Osteoblast (primary cell): ENCODE measurements at regions not wholly inside any gene's neighbourhood (a gene's known extent, or its start where the extent isn't known, plus 50 kb on each side); places are given as distances from the start of the nearest gene placed in this dataset.

Experiments used
- DNase-seq: peaks from one replicate; pipeline ENCODE4 v3.0.0; 2011; ENCODE audit warnings: low spot score, mixed read lengths; ENCODE audit not compliant: insufficient read length; ENCODE audit errors: missing footprints
- H2AFZ ChIP-seq: 2 replicates; pipeline ENCODE4 v1.6.0; 2011; ENCODE audit warnings: mild to moderate bottlenecking, low read length
- H3K27ac ChIP-seq: 2 replicates; pipeline ENCODE4 v1.5.1; 2011; ENCODE audit warnings: mild to moderate bottlenecking, low read depth, low read length, moderate library complexity
- H3K27me3 ChIP-seq: 2 replicates; pipeline ENCODE4 v1.6.0; 2012; ENCODE audit warnings: mild to moderate bottlenecking, control low read depth, inconsistent platforms, low read length, moderate library complexity; ENCODE audit not compliant: insufficient read depth
- H3K36me3 ChIP-seq: 2 replicates; pipeline ENCODE4 v1.5.1; 2011; ENCODE audit warnings: mild to moderate bottlenecking, low read length, control low read depth, moderate library complexity; ENCODE audit not compliant: insufficient read depth
- H3K4me1 ChIP-seq: 2 replicates; pipeline ENCODE4 v1.5.1; 2011; ENCODE audit warnings: mild to moderate bottlenecking, low read length, control low read depth, moderate library complexity; ENCODE audit not compliant: insufficient read depth
- H3K4me2 ChIP-seq: 2 replicates; pipeline ENCODE4 v1.6.0; 2011; ENCODE audit warnings: mild to moderate bottlenecking, low read length; ENCODE audit not compliant: insufficient read depth
- H3K4me3 ChIP-seq: fragments of 200-600 bp; sonication (generic); 3 replicates; pipeline ENCODE4 v1.5.1; 2012; ENCODE audit warnings: mild to moderate bottlenecking, low read length, inconsistent platforms; ENCODE audit not compliant: insufficient read depth
- H3K79me2 ChIP-seq: 2 replicates; pipeline ENCODE4 v1.6.0; 2012; ENCODE audit warnings: mild to moderate bottlenecking, low read length, control low read depth, inconsistent platforms; ENCODE audit not compliant: insufficient read depth
- H3K9me3 ChIP-seq: 2 replicates; pipeline ENCODE4 v1.5.1; 2011; ENCODE audit warnings: low read depth, low read length, control low read depth
- H4K20me1 ChIP-seq: 2 replicates; pipeline ENCODE4 v1.6.0; 2012; ENCODE audit warnings: mild to moderate bottlenecking, low read length, control low read depth; ENCODE audit not compliant: insufficient read depth
- TF ChIP-seq, protein P1 (sequence below): IDR thresholded peaks from 2 replicates; pipeline ENCODE4 v1.5.1; 2011; ENCODE audit warnings: mild to moderate bottlenecking, low read depth, low read length, moderate library complexity; ENCODE audit errors: extremely low read depth

DNA sequence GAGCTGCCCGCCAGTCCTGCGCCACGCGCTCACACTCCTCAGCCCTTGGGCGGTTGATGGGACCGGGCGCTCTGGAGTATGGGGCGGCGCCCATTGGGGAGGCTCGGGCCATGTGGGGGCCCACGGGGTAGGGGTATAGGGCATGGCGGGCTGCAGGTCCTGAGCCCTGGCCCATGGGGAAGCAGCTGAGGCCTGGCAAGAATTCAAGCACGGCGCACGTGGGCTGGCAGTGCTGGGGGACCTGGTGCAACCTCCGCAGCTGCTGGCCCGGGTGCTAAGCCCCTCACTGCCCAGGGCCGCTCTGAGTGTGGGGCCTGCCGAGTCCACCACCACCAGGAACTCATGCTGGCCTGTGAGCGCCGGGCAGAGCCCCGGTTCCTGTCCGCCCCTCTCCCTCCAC, 229.6 kb upstream of the ZNF608 start:
- Histone ChIP-seq H3K27me3 (no peaks in the 10 kb centered on the region), H3K9me3 (no peaks in the 10 kb centered on the region), H3K36me3 (no peaks in the 10 kb centered on the region), H2AFZ (no peak overlapping the region), H3K4me3 (no peak overlapping the region), H3K4me1 (no peaks in the 10 kb centered on the region), H3K79me2 (no peaks in the 10 kb centered on the region), H3K27ac (no peak overlapping the region), H3K4me2 (no peak overlapping the region), H4K20me1 (no peaks in the 10 kb centered on the region)
- TF ChIP-seq, protein P1, sequence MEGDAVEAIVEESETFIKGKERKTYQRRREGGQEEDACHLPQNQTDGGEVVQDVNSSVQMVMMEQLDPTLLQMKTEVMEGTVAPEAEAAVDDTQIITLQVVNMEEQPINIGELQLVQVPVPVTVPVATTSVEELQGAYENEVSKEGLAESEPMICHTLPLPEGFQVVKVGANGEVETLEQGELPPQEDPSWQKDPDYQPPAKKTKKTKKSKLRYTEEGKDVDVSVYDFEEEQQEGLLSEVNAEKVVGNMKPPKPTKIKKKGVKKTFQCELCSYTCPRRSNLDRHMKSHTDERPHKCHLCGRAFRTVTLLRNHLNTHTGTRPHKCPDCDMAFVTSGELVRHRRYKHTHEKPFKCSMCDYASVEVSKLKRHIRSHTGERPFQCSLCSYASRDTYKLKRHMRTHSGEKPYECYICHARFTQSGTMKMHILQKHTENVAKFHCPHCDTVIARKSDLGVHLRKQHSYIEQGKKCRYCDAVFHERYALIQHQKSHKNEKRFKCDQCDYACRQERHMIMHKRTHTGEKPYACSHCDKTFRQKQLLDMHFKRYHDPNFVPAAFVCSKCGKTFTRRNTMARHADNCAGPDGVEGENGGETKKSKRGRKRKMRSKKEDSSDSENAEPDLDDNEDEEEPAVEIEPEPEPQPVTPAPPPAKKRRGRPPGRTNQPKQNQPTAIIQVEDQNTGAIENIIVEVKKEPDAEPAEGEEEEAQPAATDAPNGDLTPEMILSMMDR = no peak
- no peak for DNase-seq

DNA sequence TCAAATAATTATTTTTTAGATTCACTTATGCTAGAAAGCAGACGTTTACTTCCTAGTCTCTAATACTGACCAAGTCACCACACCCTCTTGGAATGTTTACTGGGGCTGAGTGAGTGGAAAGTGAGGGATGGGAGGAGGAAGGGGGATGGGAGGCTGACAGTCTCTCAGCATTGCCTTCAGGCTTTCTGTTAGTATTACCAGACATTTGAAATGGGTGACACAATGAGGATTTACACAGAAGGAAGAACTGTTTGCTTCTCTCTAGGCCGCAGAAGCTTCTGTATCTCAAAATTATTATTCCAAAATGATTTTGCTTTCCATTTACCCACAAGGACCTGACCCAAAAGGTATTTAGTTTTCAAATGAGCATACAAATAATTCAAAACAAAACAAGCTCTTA, 232.8 kb upstream of the ZNF608 start:
- no peaks in the 10 kb centered on the region for H3K79me2 ChIP-seq
- H3K27ac ChIP-seq = no peak overlapping the region
- no peaks in the 10 kb centered on the region for H3K36me3 ChIP-seq
- no peaks in the 10 kb centered on the region for H3K9me3 ChIP-seq
- no peak overlapping the region for H2AFZ ChIP-seq
- H3K4me1 ChIP-seq = no peaks in the 10 kb centered on the region
- H3K4me3 ChIP-seq = no peak overlapping the region
- no peak for DNase-seq
- H4K20me1 ChIP-seq = no peaks in the 10 kb centered on the region
- H3K27me3 ChIP-seq = no peaks in the 10 kb centered on the region
- H3K4me2 ChIP-seq = no peak overlapping the region
- TF ChIP-seq, protein P1 = no peak

DNA sequence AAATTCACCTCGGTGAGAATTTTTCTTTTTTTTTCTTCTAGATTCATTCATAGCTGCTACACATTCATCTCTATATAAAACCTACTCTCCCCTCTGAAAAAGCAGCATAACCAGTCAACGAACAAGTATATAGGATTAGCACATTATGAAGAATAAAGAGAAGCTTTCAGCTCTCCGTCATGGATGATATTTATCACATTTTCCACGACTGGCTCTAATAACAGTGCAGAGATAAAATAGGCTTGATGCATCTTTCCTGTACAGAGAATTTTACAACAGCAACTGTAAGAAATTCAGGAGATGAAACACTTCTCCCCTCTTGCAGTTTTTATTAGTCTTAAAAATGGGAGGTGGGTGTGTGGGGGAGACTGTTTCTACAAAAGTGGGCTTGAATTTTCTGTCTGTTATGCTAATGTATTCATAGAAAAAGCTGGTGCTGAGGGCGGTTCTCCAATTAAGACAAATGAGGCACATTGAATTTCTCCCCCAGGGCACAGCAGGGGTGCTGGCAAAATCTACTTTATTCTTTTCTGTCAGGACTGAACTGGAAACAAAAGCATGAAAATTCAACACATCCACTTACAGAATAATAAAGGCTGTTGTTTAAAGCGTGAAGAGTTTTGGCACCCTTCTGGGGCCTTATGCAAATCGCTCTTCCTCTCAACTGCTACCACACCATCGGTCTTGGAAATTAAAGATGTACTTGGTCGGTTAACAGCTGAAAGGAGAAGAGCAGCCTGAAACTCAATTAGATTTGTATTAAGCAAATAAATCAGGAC, 233.9 kb upstream of the ZNF608 start:
- Histone ChIP-seq H3K79me2 (no peaks in the 10 kb centered on the region), H3K9me3 (no peaks in the 10 kb centered on the region), H3K4me2 (no peak overlapping the region), H3K27me3 (no peaks in the 10 kb centered on the region), H4K20me1 (no peaks in the 10 kb centered on the region), H2AFZ (no peak overlapping the region), H3K36me3 (no peaks in the 10 kb centered on the region), H3K27ac (no peak overlapping the region), H3K4me1 (no peaks in the 10 kb centered on the region), H3K4me3 (no peak overlapping the region)
- no peak for DNase-seq
- TF ChIP-seq, protein P1 = no peak

DNA sequence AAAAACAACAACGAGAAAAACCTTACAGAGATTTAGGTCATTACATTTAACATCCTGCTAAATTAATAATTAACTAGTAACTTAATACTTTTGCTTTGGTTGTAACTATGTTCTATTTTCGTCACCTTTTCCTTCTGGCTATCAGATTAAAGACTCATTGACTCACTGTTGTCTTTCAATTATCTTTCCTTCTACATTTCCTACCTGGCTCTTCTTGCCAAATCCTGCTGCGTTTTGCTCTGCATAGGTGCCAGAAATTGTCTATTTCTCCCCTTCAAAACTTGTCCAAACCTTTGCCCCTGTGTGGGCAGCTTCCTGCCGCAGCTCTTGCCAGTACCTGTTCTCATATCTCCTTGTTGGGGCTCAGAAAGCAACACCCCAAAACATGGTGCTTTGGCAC, 235.5 kb upstream of the ZNF608 start:
- no peaks in the 10 kb centered on the region for H3K27me3 ChIP-seq
- H3K27ac ChIP-seq = no peak overlapping the region
- H3K4me2 ChIP-seq = no peak overlapping the region
- H3K4me3 ChIP-seq = no peak overlapping the region
- no peak for DNase-seq
- H4K20me1 ChIP-seq = no peaks in the 10 kb centered on the region
- H3K9me3 ChIP-seq = no peaks in the 10 kb centered on the region
- H3K79me2 ChIP-seq = no peaks in the 10 kb centered on the region
- no peaks in the 10 kb centered on the region for H3K36me3 ChIP-seq
- no peaks in the 10 kb centered on the region for H3K4me1 ChIP-seq
- TF ChIP-seq, protein P1 = no peak
- no peak overlapping the region for H2AFZ ChIP-seq
